Posterior cingulate gyrus (tissue), 11 donors: ENCODE measurements at regions not wholly inside any gene's neighbourhood (a gene's known extent, or its start where the extent isn't known, plus 50 kb on each side); places are given as distances from the start of the nearest gene placed in this dataset.
A peak's percentile ranks its signal among the peaks of the same experiment; 100 is the strongest.

Experiments
- DNase-seq, 10 donors: peaks; one replicate each; pipeline versions ENCODE4 v3.0.0 to v3.0.0-alpha.2; 2020 to 2021; ENCODE audit warnings: mixed read lengths in 3 of 10
- intact Hi-C: fragments of 100-400 bp; cut with DNase I; formaldehyde crosslinking; loops from one replicate; pipeline ENCODE4 v1.15.1; 2023

- intact Hi-C loops, result no loop called here
- DNase-seq, result no peak
Observed at GRCh38 chr15:29612096-29612495, 210.2 kb downstream of the TJP1 start.

DNA sequence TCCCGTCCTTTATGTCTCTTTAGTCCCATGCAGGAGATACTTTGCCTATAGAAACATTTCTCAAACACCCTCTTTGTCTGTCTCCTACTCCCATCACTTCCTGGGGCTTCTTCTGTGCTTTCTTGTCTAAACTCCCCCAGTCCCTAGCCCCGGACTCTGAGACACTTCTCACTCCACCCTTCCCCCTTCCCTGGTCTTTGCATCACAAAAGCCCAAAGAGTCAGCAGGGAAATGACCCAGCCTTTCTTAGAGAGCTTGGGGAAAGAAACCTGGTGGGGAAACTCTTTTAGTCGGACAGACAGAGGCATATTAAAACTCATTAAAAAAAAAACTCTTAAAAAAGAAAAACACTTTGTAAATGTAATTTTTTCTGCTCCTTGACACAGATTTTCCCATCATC, 211.2 kb downstream of the TJP1 start:
- intact Hi-C loops, result no loop called here
- no peak for DNase-seq

DNA sequence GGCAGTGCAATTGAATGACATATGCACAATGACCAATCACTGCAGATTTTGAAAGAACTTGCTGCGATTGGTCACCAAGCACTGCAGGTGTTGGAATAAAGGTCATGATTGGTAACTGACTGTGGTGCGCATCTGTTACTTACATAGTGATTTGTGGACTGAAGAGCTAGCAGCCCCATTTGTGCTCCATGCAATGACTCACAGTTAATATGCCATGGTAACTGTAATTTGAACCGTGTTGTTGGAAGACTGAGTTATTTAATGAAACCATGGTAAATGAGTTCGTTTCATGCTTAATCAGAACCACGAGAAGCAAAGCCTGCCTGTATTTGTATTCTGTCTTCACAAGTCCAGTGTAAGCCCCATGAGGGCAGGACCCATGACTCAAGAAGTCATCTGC, 220.5 kb downstream of the TJP1 start:
- intact Hi-C loops, result no loop called here
- no peak for DNase-seq

DNA sequence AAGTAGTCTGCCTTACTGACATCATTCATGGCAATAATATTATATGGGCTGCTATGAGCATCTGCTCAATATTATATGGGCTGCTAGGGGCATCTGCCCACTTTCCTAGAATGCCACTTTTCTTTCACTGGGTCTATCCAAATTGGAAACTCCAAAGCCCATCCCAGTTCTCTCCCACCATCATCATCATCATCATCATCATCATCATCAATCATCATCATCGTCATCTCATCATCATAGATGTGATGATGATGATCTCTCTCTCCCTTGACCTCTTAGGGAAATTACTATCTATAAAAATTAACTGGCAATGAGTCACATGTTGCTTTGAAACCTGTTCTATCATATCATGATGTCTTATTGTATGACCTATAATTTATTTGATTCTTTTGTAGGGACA, 222.0 kb downstream of the TJP1 start:
- intact Hi-C loops, result no loop called here
- DNase-seq, result no peak

DNA sequence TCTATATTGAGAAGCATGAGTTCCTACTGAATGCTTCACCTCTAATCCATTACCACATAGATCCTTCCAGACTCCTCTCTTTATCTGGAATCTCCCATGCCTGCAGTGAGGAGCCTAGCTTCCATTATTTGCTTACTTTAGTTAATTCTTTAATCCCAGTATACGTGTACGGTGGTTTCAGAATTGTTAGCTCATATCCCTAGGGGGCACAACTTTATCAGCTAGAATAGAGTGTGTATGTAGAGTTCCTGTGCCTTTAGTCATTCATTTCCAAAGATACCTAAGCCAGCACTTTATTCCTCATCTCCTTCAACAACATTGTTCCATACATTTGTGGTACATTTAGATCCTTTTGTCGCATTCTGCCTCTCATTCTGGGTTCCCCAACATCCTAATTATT, 226.0 kb downstream of the TJP1 start:
- intact Hi-C loops, result no loop called here

GRCh38 chr15:29593629-29594028, 228.6 kb downstream of the TJP1 start:
- intact Hi-C loops, result no loop called here
- DNase-seq, result no peak

More for the DNA sequence above, 226.0 kb downstream of the TJP1 start:
- DNase-seq, result no peak

DNA sequence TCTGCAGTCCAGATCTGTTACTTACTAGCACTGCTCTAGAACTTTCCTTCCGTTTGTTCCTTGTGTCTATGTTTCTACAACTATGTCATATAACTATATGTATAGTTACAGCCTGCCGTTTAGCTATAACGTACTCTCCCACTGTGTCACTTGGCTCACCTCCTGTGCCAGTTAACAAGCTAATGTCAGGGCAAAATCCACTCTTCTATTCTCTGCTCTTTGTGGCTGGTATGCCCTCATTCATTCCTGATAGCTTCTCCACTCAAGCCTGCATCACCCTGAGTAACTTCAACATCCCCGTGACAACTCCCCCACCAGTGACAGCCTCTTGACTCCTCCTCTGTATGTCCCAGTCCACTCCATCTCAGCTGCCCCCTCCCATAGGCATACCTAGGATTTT, 229.2 kb downstream of the TJP1 start:
- no peak for DNase-seq
- intact Hi-C loops, result no loop called here

DNA sequence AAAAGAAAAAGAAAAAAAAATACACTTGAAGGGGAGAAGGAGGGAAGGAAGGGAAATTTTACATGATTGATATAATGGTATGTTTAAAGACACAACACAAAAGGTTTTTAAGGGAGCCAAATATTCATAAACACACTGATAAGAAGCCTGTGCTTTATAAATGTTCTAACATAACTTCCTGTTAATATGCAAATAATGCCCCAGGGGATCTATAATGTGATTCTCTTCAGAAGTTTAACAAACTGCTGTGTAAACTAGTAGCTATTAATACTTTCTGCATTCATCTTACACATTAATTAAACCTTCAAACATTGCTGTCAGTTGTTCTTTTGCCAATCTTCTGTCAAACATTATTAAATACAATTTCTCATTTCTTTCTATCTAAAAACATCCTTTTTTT, 231.6 kb downstream of the TJP1 start:
- intact Hi-C loops, result no loop called here
- no peak for DNase-seq

DNA sequence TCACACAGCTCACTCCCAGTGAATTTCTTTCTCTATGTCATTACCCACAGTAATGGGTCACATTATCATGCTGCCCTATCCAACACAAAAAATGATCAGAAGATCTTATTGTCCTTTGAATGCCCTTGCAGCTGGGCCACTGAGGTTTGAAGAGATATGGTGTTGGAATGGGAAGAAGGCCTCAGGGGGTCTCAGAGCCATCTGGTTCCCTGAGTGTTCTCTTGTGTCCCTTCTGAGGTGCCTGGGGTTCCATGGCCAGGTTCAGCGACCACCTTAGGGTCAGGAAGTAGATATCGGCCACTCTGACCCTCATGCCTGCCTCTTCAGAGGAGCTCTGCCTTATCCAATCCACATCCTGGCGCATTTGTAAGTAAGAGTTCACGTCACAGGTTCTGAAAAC, 232.3 kb downstream of the TJP1 start:
- intact Hi-C loops, result no loop called here
- DNase-seq, result no peak

- peak in 1 of 10 donors; percentile 12 for DNase-seq
- intact Hi-C loops, result no loop called here
Observed at GRCh38 chr15:29589416-29589815, 232.9 kb downstream of the TJP1 start.

GRCh38 chr15:29573197-29573838, 248.9 kb downstream of the TJP1 start:
- intact Hi-C loops, result no loop called here
- DNase-seq, result no peak

GRCh38 chr15:29571792-29572431, 250.4 kb downstream of the TJP1 start:
- DNase-seq, result no peak
- intact Hi-C loops, result no loop called here

DNA sequence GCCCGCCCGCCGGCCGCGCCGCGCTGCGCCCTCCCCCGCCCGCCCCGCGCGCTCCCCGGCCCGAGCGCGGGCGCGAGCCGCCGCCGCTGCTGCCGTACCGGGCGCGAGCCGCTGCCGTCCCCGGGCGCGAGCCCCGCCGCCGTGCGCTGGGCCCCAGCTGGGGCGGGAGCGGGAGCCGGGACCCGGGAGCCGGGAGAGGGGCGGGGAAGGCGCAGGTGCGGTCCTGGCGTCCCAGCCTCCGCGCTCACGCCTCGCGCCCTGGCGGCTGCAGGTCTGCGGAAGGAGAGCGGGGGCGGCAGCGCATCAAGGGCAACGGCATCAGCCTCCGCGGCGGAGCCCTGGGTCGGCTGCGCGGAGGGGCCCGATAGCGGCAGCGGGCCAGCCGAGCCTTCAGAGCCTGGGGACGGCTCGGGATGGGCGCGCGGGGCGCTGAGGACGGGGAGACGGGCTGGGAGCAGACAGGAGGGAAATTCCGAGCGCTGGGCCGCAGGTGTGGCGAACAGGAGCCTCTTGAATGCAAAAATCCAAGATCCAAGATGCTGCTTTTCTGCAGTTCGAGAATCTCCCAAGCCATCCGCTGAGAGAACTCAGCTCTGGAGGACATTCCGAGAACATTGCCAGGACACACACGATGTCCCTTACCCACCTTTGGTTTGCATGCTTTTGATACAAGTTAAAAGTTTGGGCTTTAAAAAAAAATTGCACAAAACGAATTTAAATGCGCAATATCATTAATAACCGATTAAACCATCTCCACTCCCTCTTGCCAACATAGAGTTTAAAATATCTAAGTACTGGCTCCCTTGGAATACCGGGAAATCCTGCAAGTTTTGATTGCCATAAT, 251.1 kb downstream of the TJP1 start:
- DNase-seq, result peak in 8 of 10 donors; percentile 37 to 91 (median 49)
- intact Hi-C loops, result no loop called here

DNA sequence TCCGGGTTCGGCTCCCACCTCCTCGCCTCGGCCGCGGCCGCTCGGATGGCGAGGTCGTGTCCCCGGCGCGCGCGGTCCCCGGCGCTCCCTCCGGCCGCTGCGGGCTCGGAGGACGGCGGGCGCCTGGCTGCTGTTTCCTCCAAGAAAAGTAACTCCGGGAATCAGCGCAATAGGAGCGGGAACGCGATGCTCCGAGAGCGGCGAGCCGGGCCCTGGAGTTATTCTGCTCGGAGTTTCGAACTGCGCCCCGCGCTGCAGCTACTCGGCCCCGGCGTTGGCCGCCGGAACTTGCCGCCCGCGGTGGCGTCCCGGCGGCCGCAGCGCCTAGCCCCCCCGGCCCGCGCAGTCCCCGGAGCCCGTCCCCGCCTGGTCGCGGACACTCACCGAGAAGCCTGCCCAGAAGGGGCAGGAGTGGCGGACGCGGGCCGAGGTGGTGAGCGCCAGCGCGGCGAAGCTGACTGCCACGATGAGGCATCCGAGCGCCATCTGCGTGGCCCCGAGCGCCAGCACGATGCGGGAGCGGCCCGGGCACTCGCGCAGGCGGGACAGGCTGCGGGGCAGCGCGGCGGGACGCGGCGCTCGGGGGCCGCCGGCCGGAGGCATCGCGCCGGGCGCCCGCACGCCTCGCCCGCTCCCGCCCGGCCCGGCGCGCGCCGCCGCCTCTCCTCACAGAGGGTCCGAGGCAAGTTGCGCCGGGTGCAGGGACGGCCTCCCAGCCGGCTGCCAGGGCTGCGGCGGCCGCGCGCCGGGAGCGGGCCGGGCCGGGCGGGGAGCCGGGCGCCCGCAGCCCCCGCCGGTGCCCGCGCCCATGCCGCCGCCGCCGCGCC, 251.9 kb downstream of the TJP1 start:
- peak in 9 of 10 donors; percentile 21 to 88 (median 41) for DNase-seq
- intact Hi-C loops, result no loop called here

- DNase-seq, result peak in 2 of 10 donors; percentile 62 to 63
- intact Hi-C loops, result no loop called here
Observed at GRCh38 chr15:29569533-29570092, 252.7 kb downstream of the TJP1 start.

GRCh38 chr15:29568840-29569532, 253.3 kb downstream of the TJP1 start:
- intact Hi-C loops, result no loop called here
- DNase-seq, result peak in 4 of 10 donors; percentile 26 to 85 (median 79)

DNA sequence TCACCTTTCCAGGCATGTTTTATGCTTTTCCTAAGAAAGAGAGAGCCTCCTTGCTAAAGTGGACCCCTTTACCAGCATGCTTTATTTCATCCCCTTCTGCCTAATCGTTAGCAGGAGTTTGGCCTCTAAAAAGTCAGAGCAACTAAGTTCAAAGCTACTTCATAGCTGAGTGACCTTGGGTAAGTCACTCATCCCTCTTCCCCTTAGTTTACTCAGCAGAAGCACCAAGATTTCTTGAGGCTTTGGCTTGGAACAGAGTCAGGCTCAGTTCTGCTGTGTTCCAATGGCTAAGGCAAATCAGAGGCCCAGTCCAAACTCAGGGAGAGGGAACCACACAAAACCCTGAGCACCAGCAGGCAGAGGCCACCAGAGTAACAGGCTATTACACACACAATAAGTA, 254.9 kb downstream of the TJP1 start:
- peak in 1 of 10 donors; percentile 20 for DNase-seq
- intact Hi-C loops, result no loop called here

DNA sequence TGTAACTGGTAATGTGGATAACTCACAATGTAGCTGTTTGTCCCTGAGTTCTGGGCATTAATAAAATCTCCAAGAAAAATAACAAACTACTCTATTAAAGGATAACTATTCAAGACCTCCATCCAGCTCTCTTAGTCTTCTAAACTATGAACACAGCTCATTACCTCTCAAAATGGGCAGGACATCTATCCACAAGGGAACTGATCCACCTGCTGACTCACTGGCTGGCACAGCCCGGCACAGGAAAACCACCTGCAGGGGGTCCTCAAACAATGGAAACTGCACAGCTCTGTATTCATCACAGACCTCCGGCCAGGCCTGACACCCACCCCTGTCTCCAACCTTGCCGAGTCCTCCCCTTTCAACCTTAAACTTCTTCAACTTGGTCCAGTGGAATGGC, 255.4 kb downstream of the TJP1 start:
- peak in 1 of 10 donors; percentile 16 for DNase-seq
- intact Hi-C loops, result no loop called here

DNA sequence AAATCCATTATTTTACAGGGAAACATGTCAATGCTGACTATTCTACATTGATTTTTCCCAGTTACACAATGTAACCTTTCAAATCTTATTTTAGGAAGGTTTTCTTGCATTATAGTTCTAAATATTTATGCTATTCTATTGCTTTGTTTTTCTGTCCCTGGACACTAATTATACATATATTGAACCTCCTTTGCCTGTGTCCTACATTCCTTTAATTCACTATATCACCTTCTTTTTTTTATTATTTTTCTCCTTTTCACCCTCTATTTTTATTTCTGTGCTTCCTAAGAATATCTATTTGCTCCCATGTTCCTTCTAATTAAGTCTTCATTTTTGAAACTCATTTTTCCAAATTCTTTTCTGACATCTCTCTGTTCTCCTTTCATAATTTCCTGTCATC, 259.2 kb downstream of the TJP1 start:
- DNase-seq, result no peak
- intact Hi-C loops, result no loop called here

DNA sequence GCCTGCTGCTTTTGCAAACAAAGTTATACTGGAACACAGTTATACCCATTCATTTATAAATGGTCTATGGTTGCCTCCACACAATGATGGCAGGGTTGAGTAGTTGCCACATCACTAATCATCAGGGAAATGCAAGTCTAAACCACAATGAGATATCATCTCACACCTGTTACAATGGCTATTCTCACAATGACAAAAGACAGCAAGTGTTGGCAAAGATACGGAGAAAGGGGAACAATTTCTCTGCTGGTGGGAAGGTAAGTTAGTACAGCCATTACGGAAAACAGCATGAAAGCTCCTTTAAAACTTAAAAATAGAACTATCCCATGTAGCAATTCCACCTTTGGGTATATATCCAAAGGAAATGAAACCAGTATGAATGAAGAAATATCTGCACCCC, 261.4 kb downstream of the TJP1 start:
- intact Hi-C loops, result no loop called here

More for the DNA sequence above, 261.4 kb downstream of the TJP1 start:
- no peak for DNase-seq
